ENCODE measurements at regions not wholly inside any gene's neighbourhood (a gene's known extent, or its start where the extent isn't known, plus 50 kb on each side); places are given as distances from the start of the nearest gene placed in this dataset.
"Not testable (repeated sequence)": the region's sequence is repeated elsewhere in the genome, so short reads cannot be mapped to it uniquely, and the experiment has no call there.

GRCh38 chr2:67716895-67717396 lies 319.8 kb downstream of the ETAA1 start:
- no peak for DNase-seq

- peak; percentile 34 for DNase-seq
Observed at GRCh38 chr2:67717692-67718091, 320.6 kb downstream of the ETAA1 start.

GRCh38 chr2:67719351-67719750 lies 322.2 kb downstream of the ETAA1 start:
- no peak for DNase-seq

- DNase-seq, result no peak
Observed at GRCh38 chr2:67721516-67721915, 324.4 kb downstream of the ETAA1 start.

GRCh38 chr2:67724261-67724660 lies 327.1 kb downstream of the ETAA1 start:
- DNase-seq, result no peak

GRCh38 chr2:67725731-67726130 lies 328.6 kb downstream of the ETAA1 start:
- DNase-seq, result no peak

- DNase-seq, result no peak
Observed at GRCh38 chr2:67726416-67726815, 329.3 kb downstream of the ETAA1 start.

GRCh38 chr2:67727131-67727530 lies 330.0 kb downstream of the ETAA1 start:
- no peak for DNase-seq

GRCh38 chr2:67727623-67728022 lies 330.5 kb downstream of the ETAA1 start:
- DNase-seq, result no peak

- no peak for DNase-seq
Observed at GRCh38 chr2:67729474-67729873, 332.3 kb downstream of the ETAA1 start.

GRCh38 chr2:67733517-67733916 lies 329.3 kb downstream of the C1D start:
- peak; percentile 17 for DNase-seq

- DNase-seq, result no peak
Observed at GRCh38 chr2:67752199-67752598, 310.6 kb downstream of the C1D start.

GRCh38 chr2:67752969-67753368 lies 309.8 kb downstream of the C1D start:
- DNase-seq, result no peak

GRCh38 chr2:67755156-67755882 lies 307.5 kb downstream of the C1D start:
- DNase-seq, result no peak

GRCh38 chr2:67760995-67761394 lies 301.8 kb downstream of the C1D start:
- DNase-seq, result no peak

GRCh38 chr2:67771380-67771779 lies 291.4 kb downstream of the C1D start:
- no peak for DNase-seq

GRCh38 chr2:67772216-67773170 lies 290.3 kb downstream of the C1D start:
- peak; percentile 15 for DNase-seq

- no peak for DNase-seq
Observed at GRCh38 chr2:67773851-67774250, 289.0 kb downstream of the C1D start.

GRCh38 chr2:67776276-67776675 lies 286.5 kb downstream of the C1D start:
- DNase-seq, result no peak

- DNase-seq, result no peak
Observed at GRCh38 chr2:67777010-67777409, 285.8 kb downstream of the C1D start.

GRCh38 chr2:67777836-67778429 lies 284.9 kb downstream of the C1D start:
- DNase-seq, result no peak

- DNase-seq, result not testable (repeated sequence)
Observed at GRCh38 chr2:67780841-67781240, 282.0 kb downstream of the C1D start.

- peak; percentile 13 for DNase-seq
Observed at GRCh38 chr2:67782443-67782842, 280.4 kb downstream of the C1D start.

All from NCI-H2171 treated with DMSO at 0.1 percent for 48 hours (cell line).